ENCODE measurements at regions not wholly inside any gene's neighbourhood (a gene's known extent, or its start where the extent isn't known, plus 50 kb on each side); places are given as distances from the start of the nearest gene placed in this dataset.

DNA sequence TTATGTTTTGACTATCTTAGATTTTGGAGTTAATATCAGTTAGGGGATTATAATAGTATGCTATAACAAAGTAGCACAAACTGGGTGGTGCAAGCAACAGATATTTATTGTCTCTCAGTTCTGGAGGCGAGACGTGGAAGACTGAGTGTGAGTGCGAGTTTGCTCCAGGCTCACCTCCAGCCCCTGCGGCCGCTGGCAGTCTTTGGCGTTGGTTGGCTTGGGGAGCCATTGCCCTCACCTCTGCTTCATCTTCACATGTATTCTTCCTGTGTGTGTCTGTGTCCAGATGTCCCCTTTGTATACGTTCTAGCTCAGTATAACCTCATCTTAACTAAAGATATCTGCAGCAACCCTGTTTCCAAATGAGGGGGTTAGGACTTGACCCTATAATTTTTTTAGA is 343.9 kb upstream of the COBL start:
- Histone ChIP-seq H3K27me3 (ENCODE audit: insufficient read depth, low read length) (no peaks in the 10 kb centered on the region), H3K9ac (ENCODE audit: low read length) (no peak overlapping the region), H2AFZ (ENCODE audit: low read depth, low read length) (no peak overlapping the region), H3K36me3 (ENCODE audit: insufficient read depth, low read length) (no peaks in the 10 kb centered on the region), H3K4me3 (ENCODE audit: insufficient read depth, low read depth, low read length) (no peak overlapping the region), H3K4me1 (ENCODE audit: insufficient read depth, low read length) (no peaks in the 10 kb centered on the region), H3K9me3 (ENCODE audit: insufficient read depth, low read depth, low read length) (no peaks in the 10 kb centered on the region), H3K79me2 (ENCODE audit: insufficient read depth, low read length) (no peaks in the 10 kb centered on the region), H4K20me1 (ENCODE audit: insufficient read depth, low read length) (no peaks in the 10 kb centered on the region), H3K27ac (ENCODE audit: low read depth, low read length) (no peak overlapping the region), H3K4me2 (ENCODE audit: low read length) (no peak overlapping the region)
- Mint-ChIP-seq H3K9me3 (ENCODE audit: unreplicated experiment) (no peaks in the 10 kb centered on the region), H3K27ac (ENCODE audit: unreplicated experiment) (no peak overlapping the region), H3K36me3 (ENCODE audit: low read depth, unreplicated experiment) (no peaks in the 10 kb centered on the region), H3K4me1 (ENCODE audit: low read depth, unreplicated experiment) (no peaks in the 10 kb centered on the region), H3K27me3 (ENCODE audit: low read depth, unreplicated experiment) (peaks cover 22% of the 10 kb centered on the region), H3K4me3 (ENCODE audit: unreplicated experiment) (no peak overlapping the region)
- TF ChIP-seq EZH2 (IDR thresholded peaks at IDR 0.05; ENCODE audit: insufficient read depth, low read length): no peak
- TF ChIP-seq, protein P1, sequence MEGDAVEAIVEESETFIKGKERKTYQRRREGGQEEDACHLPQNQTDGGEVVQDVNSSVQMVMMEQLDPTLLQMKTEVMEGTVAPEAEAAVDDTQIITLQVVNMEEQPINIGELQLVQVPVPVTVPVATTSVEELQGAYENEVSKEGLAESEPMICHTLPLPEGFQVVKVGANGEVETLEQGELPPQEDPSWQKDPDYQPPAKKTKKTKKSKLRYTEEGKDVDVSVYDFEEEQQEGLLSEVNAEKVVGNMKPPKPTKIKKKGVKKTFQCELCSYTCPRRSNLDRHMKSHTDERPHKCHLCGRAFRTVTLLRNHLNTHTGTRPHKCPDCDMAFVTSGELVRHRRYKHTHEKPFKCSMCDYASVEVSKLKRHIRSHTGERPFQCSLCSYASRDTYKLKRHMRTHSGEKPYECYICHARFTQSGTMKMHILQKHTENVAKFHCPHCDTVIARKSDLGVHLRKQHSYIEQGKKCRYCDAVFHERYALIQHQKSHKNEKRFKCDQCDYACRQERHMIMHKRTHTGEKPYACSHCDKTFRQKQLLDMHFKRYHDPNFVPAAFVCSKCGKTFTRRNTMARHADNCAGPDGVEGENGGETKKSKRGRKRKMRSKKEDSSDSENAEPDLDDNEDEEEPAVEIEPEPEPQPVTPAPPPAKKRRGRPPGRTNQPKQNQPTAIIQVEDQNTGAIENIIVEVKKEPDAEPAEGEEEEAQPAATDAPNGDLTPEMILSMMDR (IDR thresholded peaks at IDR 0.05; ENCODE audit: insufficient read depth, low read depth, low read length): no peak
- no peak for FAIRE-seq
- no peak for DNase-seq (ENCODE audit: low read depth)

DNA sequence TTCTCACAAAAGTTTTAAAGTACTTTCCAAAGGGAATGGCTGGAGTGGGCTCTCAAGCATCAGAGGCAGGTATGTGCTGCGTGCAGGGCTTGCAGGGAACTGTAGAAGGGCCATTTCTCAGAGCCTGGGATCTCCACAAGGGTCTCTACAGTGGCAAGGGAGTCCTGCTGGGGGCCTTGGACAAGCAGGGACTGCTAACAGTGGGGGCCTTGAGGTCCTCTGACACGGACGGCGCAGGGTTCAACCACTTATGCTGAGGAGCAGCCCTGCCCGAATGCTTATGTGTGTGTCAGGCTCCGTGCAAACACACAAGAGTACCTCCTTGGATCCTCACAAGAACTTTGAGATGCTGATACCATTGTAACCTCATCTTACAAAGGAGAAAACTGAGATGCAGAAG is 342.1 kb upstream of the COBL start:
- Mint-ChIP-seq H3K36me3 (ENCODE audit: low read depth, unreplicated experiment) (no peaks in the 10 kb centered on the region), H3K4me1 (ENCODE audit: low read depth, unreplicated experiment) (no peaks in the 10 kb centered on the region), H3K27me3 (ENCODE audit: low read depth, unreplicated experiment) (peaks cover 22% of the 10 kb centered on the region), H3K27ac (ENCODE audit: unreplicated experiment) (no peak overlapping the region), H3K4me3 (ENCODE audit: unreplicated experiment) (no peak overlapping the region), H3K9me3 (ENCODE audit: unreplicated experiment) (no peaks in the 10 kb centered on the region)
- H4K20me1 ChIP-seq (ENCODE audit: insufficient read depth, low read length): no peaks in the 10 kb centered on the region
- H3K9me3 ChIP-seq (ENCODE audit: insufficient read depth, low read depth, low read length): no peaks in the 10 kb centered on the region
- H3K27ac ChIP-seq (ENCODE audit: low read depth, low read length): no peak overlapping the region
- DNase-seq (ENCODE audit: low read depth): no peak
- no peaks in the 10 kb centered on the region for H3K36me3 ChIP-seq (ENCODE audit: insufficient read depth, low read length)
- H2AFZ ChIP-seq (ENCODE audit: low read depth, low read length): no peak overlapping the region
- FAIRE-seq: no peak
- no peaks in the 10 kb centered on the region for H3K79me2 ChIP-seq (ENCODE audit: insufficient read depth, low read length)
- TF ChIP-seq, protein P1 (IDR thresholded peaks at IDR 0.05; ENCODE audit: insufficient read depth, low read depth, low read length): no peak
- no peak for TF ChIP-seq EZH2 (IDR thresholded peaks at IDR 0.05; ENCODE audit: insufficient read depth, low read length)
- no peak overlapping the region for H3K4me2 ChIP-seq (ENCODE audit: low read length)
- H3K9ac ChIP-seq (ENCODE audit: low read length): no peak overlapping the region
- H3K27me3 ChIP-seq (ENCODE audit: insufficient read depth, low read length): no peaks in the 10 kb centered on the region
- no peak overlapping the region for H3K4me3 ChIP-seq (ENCODE audit: insufficient read depth, low read depth, low read length)
- no peaks in the 10 kb centered on the region for H3K4me1 ChIP-seq (ENCODE audit: insufficient read depth, low read length)

DNA sequence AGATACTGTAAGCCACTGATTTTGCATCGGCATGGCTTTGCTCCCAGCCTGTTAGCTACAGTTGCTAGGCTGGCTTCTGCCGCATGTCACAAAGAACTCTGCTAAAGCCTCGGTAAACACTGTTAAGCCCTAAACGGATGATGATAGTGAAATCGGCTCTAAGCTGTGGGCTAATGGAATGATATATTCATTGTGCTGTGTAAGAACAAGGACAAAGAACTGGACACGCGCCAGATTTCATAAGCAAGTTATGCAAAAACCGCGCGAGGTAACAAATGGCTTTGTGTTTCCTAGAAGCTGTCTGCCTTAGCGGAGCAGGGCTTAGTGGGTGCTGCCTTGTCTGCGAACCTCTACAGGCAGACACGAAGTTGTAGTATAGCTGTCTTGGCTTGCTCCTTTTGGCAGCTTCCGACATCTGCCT is 331.3 kb upstream of the COBL start:
- Histone ChIP-seq H3K27ac (ENCODE audit: low read depth, low read length) (peak overlapping the region; percentile 8), H3K9ac (ENCODE audit: low read length) (peak overlapping the region; percentile 34), H3K4me1 (ENCODE audit: insufficient read depth, low read length) (peaks cover 19% of the 10 kb centered on the region), H2AFZ (ENCODE audit: low read depth, low read length) (peak overlapping the region; percentile 73), H3K4me3 (ENCODE audit: insufficient read depth, low read depth, low read length) (peak overlapping the region; percentile 32), H3K79me2 (ENCODE audit: insufficient read depth, low read length) (no peaks in the 10 kb centered on the region), H3K4me2 (ENCODE audit: low read length) (peak overlapping the region; percentile 78), H3K9me3 (ENCODE audit: insufficient read depth, low read depth, low read length) (no peaks in the 10 kb centered on the region), H3K27me3 (ENCODE audit: insufficient read depth, low read length) (no peaks in the 10 kb centered on the region), H4K20me1 (ENCODE audit: insufficient read depth, low read length) (no peaks in the 10 kb centered on the region), H3K36me3 (ENCODE audit: insufficient read depth, low read length) (no peaks in the 10 kb centered on the region)
- TF ChIP-seq, protein P1 (IDR thresholded peaks at IDR 0.05; ENCODE audit: insufficient read depth, low read depth, low read length): no peak
- no peak for TF ChIP-seq EZH2 (IDR thresholded peaks at IDR 0.05; ENCODE audit: insufficient read depth, low read length)
- FAIRE-seq: no peak
- no peak overlapping the region for H3K4me3 Mint-ChIP-seq (ENCODE audit: unreplicated experiment)
- H3K4me1 Mint-ChIP-seq (ENCODE audit: low read depth, unreplicated experiment): peaks cover 9% of the 10 kb centered on the region
- no peaks in the 10 kb centered on the region for H3K36me3 Mint-ChIP-seq (ENCODE audit: low read depth, unreplicated experiment)
- H3K27me3 Mint-ChIP-seq (ENCODE audit: low read depth, unreplicated experiment): no peaks in the 10 kb centered on the region
- DNase-seq (ENCODE audit: low read depth): peak; percentile 76
- H3K27ac Mint-ChIP-seq (ENCODE audit: unreplicated experiment): no peak overlapping the region
- H3K9me3 Mint-ChIP-seq (ENCODE audit: unreplicated experiment): peaks cover 9% of the 10 kb centered on the region

Measured in astrocyte (in vitro differentiated cells and primary cell).